GM12878 (cell line): ENCODE measurements at regions not wholly inside any gene's neighbourhood (a gene's known extent, or its start where the extent isn't known, plus 50 kb on each side); places are given as distances from the start of the nearest gene placed in this dataset.

Experiments
- ATAC-seq: fragments of 200-7000 bp; cut with Tn5 transposase; 3 replicates; pipeline ENCODE4 v1.9.1; 2020; ENCODE audit warnings: mild to moderate bottlenecking, moderate library complexity
- BruUV-seq: library from RNA; stranded (reverse); fragments of 400-500 nt; replicated peaks from 2 replicates; lab custom pipeline; 2021; lab: Mats Ljungman, UMichigan
- CTCF ChIA-PET: fragments of 300-600 bp; sonication (Branson Sonifier 250); formaldehyde crosslinking; extraction: SDS; loops from one replicate; lab custom pipeline; 2021; ENCODE audit warnings: inconsistent platforms; lab: Yijun Ruan, JAX
- POLR2A ChIA-PET: fragments of 350-600 bp; formaldehyde crosslinking; extraction: SDS; loops from one replicate; lab custom pipeline; 2021; ENCODE audit warnings: inconsistent platforms; lab: Charles Lee
- RAD21 ChIA-PET: fragments of 300-600 bp; sonication (Branson Sonifier 250); formaldehyde crosslinking; loops from one replicate; lab custom pipeline; 2023; ENCODE audit warnings: antibody characterized with exemption; ENCODE audit not compliant: unreplicated experiment; lab: Charles Lee
- SMC1A ChIA-PET: fragments of 300-600 bp; sonication (Branson Sonifier 250); formaldehyde crosslinking; loops from one replicate; lab custom pipeline; 2023; ENCODE audit not compliant: unreplicated experiment, uncharacterized antibody; lab: Charles Lee
- DNase-seq: peaks from one replicate; pipeline ENCODE4 v3.0.0-alpha.2; 2011; ENCODE audit warnings: low read depth, low spot score
- FAIRE-seq: peaks from 3 replicates; lab custom pipeline; 2011; peaks lifted over from hg19 to GRCh38; lab: Jason Lieb, UNC
- H2AFZ ChIP-seq: 2 replicates; pipeline ENCODE4 v1.6.0; 2011; ENCODE audit warnings: low read depth, low read length, control low read depth; ENCODE audit not compliant: control insufficient read depth
- H3K27ac ChIP-seq: 2 replicates; pipeline ENCODE4 v1.5.1; 2011; ENCODE audit warnings: control low read depth; ENCODE audit not compliant: control insufficient read depth, insufficient read depth
- H3K27me3 ChIP-seq, 2 experiments: replicated peaks in 1 of 2; 2 replicates each; pipeline versions ENCODE4 v1.6.0 to v1.6.1; 2011; ENCODE audit warnings: low read length in 1 of 2; ENCODE audit not compliant: control insufficient read depth in 2 of 2, insufficient read depth in 2 of 2
- H3K36me3 ChIP-seq, 2 experiments: 2 replicates each; pipeline ENCODE4 v1.5.1; 2011; ENCODE audit warnings: low read length in 1 of 2; ENCODE audit not compliant: control insufficient read depth in 2 of 2, insufficient read depth in 2 of 2
- H3K4me1 ChIP-seq: 2 replicates; pipeline ENCODE4 v1.6.1; 2011; ENCODE audit warnings: mild to moderate bottlenecking, low read length, moderate library complexity, mixed read lengths; ENCODE audit not compliant: control insufficient read depth, insufficient read depth
- H3K4me2 ChIP-seq: 2 replicates; pipeline ENCODE4 v1.6.0; 2011; ENCODE audit warnings: control low read depth; ENCODE audit not compliant: control insufficient read depth, insufficient read depth
- H3K4me3 ChIP-seq: fragments of 200-600 bp; sonication (generic); 2 replicates; pipeline ENCODE4 v1.5.1; 2016
- H3K79me2 ChIP-seq: 2 replicates; pipeline ENCODE4 v1.6.0; 2011; ENCODE audit warnings: low read length; ENCODE audit not compliant: control insufficient read depth, insufficient read depth
- H3K9ac ChIP-seq: 2 replicates; pipeline ENCODE4 v1.8.0; 2011; ENCODE audit warnings: low read length, control low read depth, mixed read lengths; ENCODE audit not compliant: control insufficient read depth, insufficient read depth
- H3K9me3 ChIP-seq: replicated peaks from 3 replicates; pipeline ENCODE4 v1.5.1; 2011; ENCODE audit warnings: mild to moderate bottlenecking, low read length; ENCODE audit not compliant: control insufficient read depth, insufficient read depth
- H4K20me1 ChIP-seq: 2 replicates; pipeline ENCODE4 v1.6.0; 2011; ENCODE audit not compliant: control insufficient read depth, insufficient read depth
- BMI1 ChIP-seq: fragments of 450-650 bp; IDR thresholded peaks from 2 replicates; pipeline ENCODE4 v1.6.1; 2016; ENCODE audit warnings: mild to moderate bottlenecking, moderate library complexity, borderline replicate concordance
- CBX5 ChIP-seq: sonication (generic); IDR thresholded peaks from 2 replicates; pipeline ENCODE4 v1.6.1; 2016; ENCODE audit warnings: low read depth, moderate library complexity, mild to moderate bottlenecking, inconsistent platforms
- CHD1 ChIP-seq: IDR thresholded peaks from 2 replicates; pipeline ENCODE4 v1.6.1; 2012; ENCODE audit warnings: low read depth, low read length, improper control_type of control experiment
- ESRRA ChIP-seq: IDR thresholded peaks from 2 replicates; pipeline ENCODE4 v1.6.1; 2012; ENCODE audit warnings: mild to moderate bottlenecking, low read length, improper control_type of control experiment
- LARP7 ChIP-seq: fragments of 450-650 bp; IDR thresholded peaks from 2 replicates; pipeline ENCODE4 v1.6.1; 2017; ENCODE audit warnings: mild to moderate bottlenecking
- MYB ChIP-seq: fragments of 150-350 bp; IDR thresholded peaks from 2 replicates; pipeline ENCODE4 v1.6.1; 2014; ENCODE audit warnings: mild to moderate bottlenecking, low read depth, low read length, borderline replicate concordance
- NFYA ChIP-seq: IDR thresholded peaks from 2 replicates; pipeline ENCODE4 v1.6.1; 2011; ENCODE audit warnings: low read depth, mild to moderate bottlenecking, low read length, improper control_type of control experiment, borderline replicate concordance
- NFYB ChIP-seq: IDR thresholded peaks from 2 replicates; pipeline ENCODE4 v1.6.1; 2011; ENCODE audit warnings: low read depth, mild to moderate bottlenecking, low read length, improper control_type of control experiment, moderate library complexity; ENCODE audit not compliant: insufficient read depth
- PAX8 ChIP-seq: fragments of 450-650 bp; IDR thresholded peaks from 2 replicates; pipeline ENCODE4 v1.6.1; 2017; ENCODE audit warnings: mild to moderate bottlenecking, moderate library complexity
- REST ChIP-seq: IDR thresholded peaks from 2 replicates; pipeline ENCODE4 v1.6.1; 2012; ENCODE audit warnings: mild to moderate bottlenecking, low read depth, low read length
- RFX5 ChIP-seq: IDR thresholded peaks from 2 replicates; pipeline ENCODE4 v1.6.1; 2011; ENCODE audit warnings: low read depth, low read length, improper control_type of control experiment
- TCF7 ChIP-seq: IDR thresholded peaks from 2 replicates; pipeline ENCODE4 v1.6.1; 2014; ENCODE audit warnings: antibody characterized with exemption, borderline replicate concordance
- USF1 ChIP-seq: IDR thresholded peaks from 2 replicates; pipeline ENCODE4 v1.6.1; 2011; ENCODE audit warnings: borderline replicate concordance, low read depth, mild to moderate bottlenecking, moderate library complexity, mixed read lengths, low read length; ENCODE audit not compliant: insufficient read depth; ENCODE audit errors: extremely low read length
- WRNIP1 ChIP-seq: IDR thresholded peaks from 2 replicates; pipeline ENCODE4 v1.6.1; 2011; ENCODE audit warnings: low read depth, low read length, improper control_type of control experiment, borderline replicate concordance
- WGBS: methylation state at CpG from one replicate; pipeline ENCODE4 v1.1.6; 2016; ENCODE audit warnings: low lambda C conversion rate; ENCODE audit not compliant: insufficient replicate concordance, insufficient coverage; ENCODE audit errors: missing lambda C conversion rate; 5-methylcytosine and 5-hydroxymethylcytosine counted together
- in situ Hi-C: fragments of 300-500 bp; cut with MboI; formaldehyde crosslinking; loops from 9 replicates; pipeline ENCODE4 v1.14.3; 2018; ENCODE audit warnings: mixed read lengths
- intact Hi-C: fragments of 100-400 bp; cut with micrococcal nuclease; formaldehyde crosslinking; loops from one replicate; pipeline ENCODE4 v1.14.2; 2022; ENCODE audit not compliant: unreplicated experiment

- CTCF ChIA-PET = no interaction called here
- TF ChIP-seq PAX8 (no peak), CHD1 (no peak), ESRRA (no peak)
- TF ChIP-seq, all 136 proteins: peak for 0
- DNase-seq (no peak), ATAC-seq (no peak), FAIRE-seq (no peak)
- Histone ChIP-seq H3K27ac (no peak overlapping the region), H3K36me3 (no peaks in the 10 kb centered on the region), H3K9ac (no peak overlapping the region), H3K27me3 (no peaks in the 10 kb centered on the region), H3K4me3 (no peak overlapping the region), H3K4me1 (no peaks in the 10 kb centered on the region), H2AFZ (no peak overlapping the region), H4K20me1 (no peaks in the 10 kb centered on the region), H3K9me3 (no peaks in the 10 kb centered on the region), H3K79me2 (no peaks in the 10 kb centered on the region), H3K4me2 (no peak overlapping the region)
- in situ Hi-C loops = no loop called here
- intact Hi-C loops = no loop called here
- BruUV-seq = no TSS peak
- ChIA-PET POLR2A (no interaction called here), RAD21 (no interaction called here), SMC1A (interaction anchor here (1.1 kb wide), 1 partner anchor 23 kb away, joined by 5 read pairs; no protein-coding TSS in a partner anchor)
- 4% methylated on average over 4 of the region's 4 CpGs for WGBS
Measured at GRCh38 chr7:16348251-16348650, 73.1 kb downstream of the CRPPA start.

- ChIA-PET RAD21 (no interaction called here), SMC1A (interaction anchor here (1.1 kb wide), 1 partner anchor 22 kb away, joined by 5 read pairs; no protein-coding TSS in a partner anchor), POLR2A (no interaction called here), CTCF (no interaction called here)
- Histone ChIP-seq H3K4me1 (no peaks in the 10 kb centered on the region), H4K20me1 (no peaks in the 10 kb centered on the region), H3K4me3 (no peak overlapping the region), H3K79me2 (no peaks in the 10 kb centered on the region), H2AFZ (no peak overlapping the region), H3K9ac (no peak overlapping the region), H3K27me3 (no peaks in the 10 kb centered on the region), H3K9me3 (no peaks in the 10 kb centered on the region), H3K4me2 (no peak overlapping the region), H3K27ac (no peak overlapping the region), H3K36me3 (no peaks in the 10 kb centered on the region)
- intact Hi-C loops = no loop called here
- DNase-seq (no peak), ATAC-seq (no peak), FAIRE-seq (no peak)
- in situ Hi-C loops = no loop called here
- WGBS = 0% methylated on average over 1 of the region's 1 CpG
- no TSS peak for BruUV-seq
- TF ChIP-seq RFX5 (no peak), WRNIP1 (no peak), NFYB (no peak), CBX5 (no peak), TCF7 (no peak), BMI1 (no peak), MYB (no peak), REST (no peak), NFYA (no peak), LARP7 (no peak), USF1 (no peak)
Measured at GRCh38 chr7:16347827-16348192, 73.5 kb downstream of the CRPPA start.
